HepG2 (cell line): ENCODE measurements at regions not wholly inside any gene's neighbourhood (a gene's known extent, or its start where the extent isn't known, plus 50 kb on each side); places are given as distances from the start of the nearest gene placed in this dataset.

ENCODE experiments used
- ATAC-seq: fragments of 200-7000 bp; cut with Tn5 transposase; 3 replicates; pipeline ENCODE4 v1.9.1; 2020; ENCODE audit warnings: mild to moderate bottlenecking, moderate library complexity
- BruUV-seq: library from RNA; stranded (reverse); fragments of 400-500 nt; replicated peaks from 2 replicates; lab custom pipeline; 2021; lab: Mats Ljungman, UMichigan
- CTCF ChIA-PET: fragments of 300-600 bp; formaldehyde crosslinking; extraction: SDS; loops from one replicate; lab custom pipeline; 2021; ENCODE audit warnings: low total read pairs, inconsistent platforms, low intra/inter-chr PET ratio; lab: Yijun Ruan, JAX
- POLR2A ChIA-PET: fragments of 350-600 bp; sonication (Branson Sonifier 250); formaldehyde crosslinking; loops from one replicate; lab custom pipeline; 2020; ENCODE audit warnings: antibody characterized with exemption, inconsistent platforms; lab: Yijun Ruan, JAX
- DNase-seq: peaks from one replicate; pipeline ENCODE4 v3.0.0-alpha.2; 2015; ENCODE audit warnings: low spot score
- FAIRE-seq: peaks from 3 replicates; lab custom pipeline; 2011; peaks lifted over from hg19 to GRCh38; lab: Jason Lieb, UNC
- H2AFZ ChIP-seq: one replicate; pipeline ENCODE4 v1.6.1; 2011; ENCODE audit warnings: low read length, inconsistent platforms
- H3K27ac ChIP-seq: fragments of 300-600 bp; 3 replicates; pipeline ENCODE4 v1.8.0; 2011; ENCODE audit warnings: mixed run types, mild to moderate bottlenecking, mixed read lengths, low read length, inconsistent platforms; ENCODE audit not compliant: insufficient read depth; ENCODE audit errors: extremely low read length
- H3K27me3 ChIP-seq, 2 experiments: fragments of 200-600 bp in 1 of 2; 2 replicates in 1 of 2; 3 replicates in 1 of 2; pipeline versions ENCODE4 v1.6.0 to v1.8.0; 2011; ENCODE audit warnings: low read length in 2 of 2, mild to moderate bottlenecking in 2 of 2, moderate library complexity in 2 of 2, inconsistent platforms in 1 of 2; ENCODE audit not compliant: insufficient read depth in 2 of 2, control insufficient read depth in 1 of 2
- H3K36me3 ChIP-seq, 2 experiments: fragments of 200-600 bp in 1 of 2; replicated peaks in 1 of 2; 2 replicates in 1 of 2; 3 replicates in 1 of 2; pipeline versions ENCODE4 v1.5.1 to v1.8.0; 2011; ENCODE audit warnings: low read length in 2 of 2, inconsistent platforms in 1 of 2; ENCODE audit not compliant: insufficient read depth in 2 of 2, control insufficient read depth in 1 of 2
- H3K4me1 ChIP-seq: 2 replicates; pipeline ENCODE4 v1.5.1; 2012; ENCODE audit warnings: low read length, inconsistent platforms; ENCODE audit not compliant: insufficient read depth
- H3K4me2 ChIP-seq: 2 replicates; pipeline ENCODE4 v1.6.0; 2011; ENCODE audit warnings: low read depth, low read length, inconsistent platforms
- H3K4me3 ChIP-seq, 3 experiments: fragments of 200-600 bp in 1 of 3; sonication (generic), shearing (Covaris generic) in 1 of 3; replicated peaks in 1 of 3; 2 replicates each; pipeline ENCODE4 v1.5.1; 2011 to 2016; ENCODE audit warnings: low read length in 3 of 3, inconsistent platforms in 2 of 3, low read depth in 2 of 3, mild to moderate bottlenecking in 2 of 3, control low read depth in 1 of 3, mixed read lengths in 1 of 3; ENCODE audit not compliant: insufficient read depth in 1 of 3
- H3K79me2 ChIP-seq: one replicate; pipeline ENCODE4 v1.6.1; 2011; ENCODE audit warnings: low read length, inconsistent platforms; ENCODE audit not compliant: insufficient read depth
- H3K9ac ChIP-seq: 2 replicates; pipeline ENCODE4 v1.6.0; 2011; ENCODE audit warnings: mild to moderate bottlenecking, low read depth, low read length, inconsistent platforms; ENCODE audit not compliant: insufficient read depth
- H3K9me3 ChIP-seq: 2 replicates; pipeline ENCODE4 v1.5.1; 2012; ENCODE audit warnings: mild to moderate bottlenecking, low read length
- H4K20me1 ChIP-seq: 2 replicates; pipeline ENCODE4 v1.6.0; 2011; ENCODE audit warnings: inconsistent platforms, mild to moderate bottlenecking, low read length, moderate library complexity; ENCODE audit not compliant: insufficient read depth
- AGO2 ChIP-seq: fragments of 200-400 bp; formaldehyde crosslinking; optimal IDR thresholded peaks from 2 replicates; pipeline ENCODE3; 2017; ENCODE audit warnings: mild to moderate bottlenecking, low read depth, low read length, moderate library complexity
- AHR ChIP-seq: IDR thresholded peaks from 2 replicates; pipeline ENCODE4 v1.6.1; 2018; ENCODE audit warnings: missing genetic modification reagents, missing compliant biosample characterization
- ARID5B ChIP-seq: IDR thresholded peaks from 2 replicates; pipeline ENCODE4 v1.4.0; 2020; ENCODE audit warnings: mild to moderate bottlenecking, missing genetic modification reagents
- CCDC6 ChIP-seq: sonication (generic); formaldehyde crosslinking; IDR thresholded peaks from 2 replicates; pipeline ENCODE4 v1.8.1; 2022; ENCODE audit warnings: mild to moderate bottlenecking, missing genetic modification reagents, moderate library complexity
- DPF2 ChIP-seq: sonication (generic); formaldehyde crosslinking; IDR thresholded peaks from 2 replicates; pipeline ENCODE4 v1.4.0; 2020; ENCODE audit warnings: mild to moderate bottlenecking, low read depth, missing genetic modification reagents, borderline replicate concordance
- EED ChIP-seq: sonication (generic); formaldehyde crosslinking; IDR thresholded peaks from 2 replicates; pipeline ENCODE4 v1.5.0; 2020; ENCODE audit warnings: mild to moderate bottlenecking, missing genetic modification reagents
- GZF1 ChIP-seq: sonication (generic); formaldehyde crosslinking; IDR thresholded peaks from 2 replicates; pipeline ENCODE4 v1.5.1; 2020; ENCODE audit warnings: mild to moderate bottlenecking, missing genetic modification reagents
- KDM1A ChIP-seq: IDR thresholded peaks from 2 replicates; pipeline ENCODE4 v1.6.1; 2016; ENCODE audit warnings: missing compliant biosample characterization
- NFATC3 ChIP-seq: sonication (generic); formaldehyde crosslinking; IDR thresholded peaks from 2 replicates; pipeline ENCODE4 v1.5.1; 2020; ENCODE audit warnings: mild to moderate bottlenecking, missing genetic modification reagents
- PRDM15 ChIP-seq: sonication (generic); formaldehyde crosslinking; IDR thresholded peaks from 2 replicates; pipeline ENCODE4 v1.4.0; 2020; ENCODE audit warnings: missing genetic modification reagents
- TCF7 ChIP-seq: sonication (generic); IDR thresholded peaks from 2 replicates; pipeline ENCODE4 v1.6.1; 2016; ENCODE audit warnings: antibody characterized with exemption, low read depth
- TFE3 ChIP-seq: IDR thresholded peaks from 2 replicates; pipeline ENCODE4 v1.6.1; 2016
- ZIK1 ChIP-seq: sonication (generic); formaldehyde crosslinking; IDR thresholded peaks from 2 replicates; pipeline ENCODE4 v1.5.0; 2020; ENCODE audit warnings: mild to moderate bottlenecking, low read depth, missing genetic modification reagents, borderline replicate concordance
- ZNF30 ChIP-seq: sonication (generic); formaldehyde crosslinking; IDR thresholded peaks from 2 replicates; pipeline ENCODE4 v1.5.0; 2020; ENCODE audit warnings: mild to moderate bottlenecking, missing genetic modification reagents
- WGBS: methylation state at CpG from one replicate; pipeline ENCODE4 v1.1.6; 2017; ENCODE audit warnings: low lambda C conversion rate; 5-methylcytosine and 5-hydroxymethylcytosine counted together
- in situ Hi-C: cut with HindIII; loops from 2 replicates; pipeline ENCODE4 v1.10.0; 2017; ENCODE audit warnings: low pct_unique_long_range_greater_than_20kb; ENCODE audit not compliant: extremely low pct_ligation_motif_present
- intact Hi-C: fragments of 100-400 bp; cut with micrococcal nuclease; formaldehyde crosslinking; loops from one replicate; pipeline ENCODE4 v1.10.0; 2022; ENCODE audit not compliant: unreplicated experiment

GRCh38 chr3:81326245-81326644, 435.2 kb downstream of the GBE1 start:
- Histone ChIP-seq H3K4me3 (no peak overlapping the region), H3K4me2 (no peak overlapping the region), H2AFZ (no peak overlapping the region), H4K20me1 (no peaks in the 10 kb centered on the region), H3K27ac (no peak overlapping the region), H3K27me3 (no peaks in the 10 kb centered on the region), H3K9me3 (no peaks in the 10 kb centered on the region), H3K9ac (no peak overlapping the region), H3K4me1 (no peaks in the 10 kb centered on the region), H3K79me2 (no peaks in the 10 kb centered on the region), H3K36me3 (no peaks in the 10 kb centered on the region)
- WGBS, result 59% methylated on average over 8 of the region's 8 CpGs
- no peak for FAIRE-seq
- intact Hi-C loops (no loop called here), in situ Hi-C loops (no loop called here)
- no TSS peak for BruUV-seq
- DNase-seq, result no peak
- ChIA-PET POLR2A (no interaction called here), CTCF (no interaction called here)
- no peak for ATAC-seq
- TF ChIP-seq ARID5B (no peak), KDM1A (no peak), ZNF30 (CRISPR knock-in tag) (no peak), EED (CRISPR knock-in tag) (no peak), PRDM15 (CRISPR knock-in tag) (no peak), CCDC6 (no peak), NFATC3 (CRISPR knock-in tag) (no peak), GZF1 (CRISPR knock-in tag) (no peak), TFE3 (CRISPR knock-in tag) (no peak), AHR (CRISPR knock-in tag) (no peak), AGO2 (no peak), ZIK1 (CRISPR knock-in tag) (no peak), DPF2 (CRISPR knock-in tag) (no peak), TCF7 (no peak)
